Heart right ventricle (tissue), 16 donors: ENCODE measurements at regions not wholly inside any gene's neighbourhood (a gene's known extent, or its start where the extent isn't known, plus 50 kb on each side); places are given as distances from the start of the nearest gene placed in this dataset.
A peak's percentile ranks its signal among the peaks of the same experiment; 100 is the strongest.

ENCODE experiments used
- ATAC-seq, 8 donors: fragments of 200-7000 bp; cut with Tn5 transposase; one replicate each; pipeline ENCODE4 v1.9.1; 2020; ENCODE audit warnings: mild to moderate bottlenecking in 8 of 8, moderate library complexity in 8 of 8, moderate number of reproducible peaks in 1 of 8
- DNase-seq, 2 donors: peaks; one replicate each; pipeline ENCODE4 v3.0.0-alpha.2; 2020
- H3K27ac ChIP-seq, 10 donors: fragments of 200-600 bp; sonication (generic) in 2 of 10; one replicate each; pipeline versions ENCODE4 v1.5.0 to v1.8.0; 2020 to 2022; ENCODE audit warnings: mild to moderate bottlenecking in 3 of 10
- H3K27me3 ChIP-seq, 7 donors: fragments of 200-600 bp; one replicate each; pipeline ENCODE4 v1.8.0; 2021 to 2022; ENCODE audit warnings: mild to moderate bottlenecking in 2 of 7
- H3K36me3 ChIP-seq, 9 donors: fragments of 200-600 bp; sonication (generic) in 1 of 9; one replicate each; pipeline versions ENCODE4 v1.5.0 to v1.8.0; 2020 to 2022; ENCODE audit warnings: mild to moderate bottlenecking in 2 of 9
- H3K4me1 ChIP-seq, 9 donors: fragments of 200-600 bp; sonication (generic) in 1 of 9; one replicate each; pipeline versions ENCODE4 v1.5.0 to v1.8.0; 2020 to 2022; ENCODE audit warnings: mild to moderate bottlenecking in 4 of 9
- H3K4me3 ChIP-seq, 10 donors: fragments of 200-600 bp; sonication (generic) in 2 of 10; one replicate each; pipeline versions ENCODE4 v1.5.0 to v1.8.0; 2020 to 2022; ENCODE audit warnings: mild to moderate bottlenecking in 7 of 10, moderate library complexity in 2 of 10
- H3K9me3 ChIP-seq, 11 donors: fragments of 200-600 bp in 10 of 11; sonication (generic) in 2 of 11; one replicate each; pipeline versions ENCODE4 v1.5.0 to v1.8.0; 2013 to 2022; ENCODE audit warnings: mild to moderate bottlenecking in 2 of 11, control low read depth in 1 of 11, moderate library complexity in 1 of 11
- WGBS, 2 donors: extraction: QIAGEN DNeasy Blood & Tissue Kit; methylation state at CpG; one replicate each; pipeline ENCODE4 v1.1.7; 2013; ENCODE audit warnings: inconsistent platforms in 1 of 2; 5-methylcytosine and 5-hydroxymethylcytosine counted together
- intact Hi-C, 10 donors: fragments of 100-400 bp; cut with DNase I; formaldehyde crosslinking; loops; one replicate each; pipeline versions ENCODE4 v1.11.1 to v1.14.2; 2022
- TF ChIP-seq, protein P1 (sequence below), 9 donors: fragments of 200-600 bp; sonication (generic) in 2 of 9; IDR thresholded peaks; one replicate each; pipeline versions ENCODE4 v1.5.0 to v1.8.0; 2021 to 2022; ENCODE audit warnings: antibody characterized with exemption in 9 of 9, mild to moderate bottlenecking in 5 of 9, moderate library complexity in 1 of 9
- donor health status: Arrhythmogenic right ventricular cardiomyopathy.
- donor health status: ischemic (EF 13 %, LVEDD 7.1; RV severe dilation, severe dysfunction).
- donor health status: healthy with polysubstance abuse.
- donor health status: DM: no; HTN: yes; CAD: no.
- donor health status: DM: no; HTN: no; CAD: no.
- donor health status: ischemic (EF 25% LVEDD 6.9; RV normal size, moderate dysfunction).
- donor health status: ischemic (EF 25% LVEDD 5.7; RV mildly dilated, moderate dysfunction).
- donor health status: healthy.
- donor health status: DM: yes; HTN: yes; CAD: no.
- donor health status: Ischemic cardiomyopathy.
- donor health status: ischemic (EF 35%, LVEDD 5.7; RV mildly dilated, moderate dysfunction).
- donor health status: nonischemic (EF 11% LVEDD 7.7; RV severe dilation, severe dysfunction).
- donor health status: DM: yes; HTN: yes; CAD: no.
- donor health status: PGD.
- donor health status: ischemic (EF 29% LVEDD 5.4; RV normal size, mild dysfunction).
- donor health status: nonischemic (EF 23%, LVEDD 6.1; RV moderate dilation, normal function).

DNA sequence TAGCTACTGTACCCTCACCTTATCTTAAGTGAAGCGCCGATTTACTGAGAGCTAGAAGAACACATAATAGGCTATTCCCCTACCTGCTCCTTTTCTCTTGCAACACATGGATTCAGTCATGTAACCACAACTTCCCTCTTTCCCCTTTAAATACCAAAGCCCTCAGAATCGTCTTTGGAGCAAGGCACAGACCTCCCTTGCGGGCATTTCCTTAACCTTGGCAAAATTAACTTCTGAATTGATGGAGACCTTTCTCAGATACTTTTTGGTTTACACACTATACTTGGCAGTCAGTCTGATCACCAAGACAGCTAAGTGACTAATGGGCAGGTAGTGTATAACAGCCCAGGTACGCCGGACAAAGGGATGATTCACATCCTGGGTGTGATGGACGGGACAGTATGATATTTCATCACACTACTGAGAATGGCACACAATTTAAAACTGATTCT lies 72.7 kb upstream of the SEC61G start:
- H3K9me3 ChIP-seq = peaks cover 0 to 17% (median 0%) of the 10 kb centered on the region in 11 donors
- ATAC-seq = no peak
- H3K4me3 ChIP-seq = no peak overlapping the region
- DNase-seq = no peak
- 83 to 85% methylated on average over 7 of the region's 7 CpGs for WGBS, 2 donors
- no peaks in the 10 kb centered on the region for H3K36me3 ChIP-seq
- intact Hi-C loops = no loop called here
- no peak overlapping the region for H3K27ac ChIP-seq
- TF ChIP-seq, protein P1, sequence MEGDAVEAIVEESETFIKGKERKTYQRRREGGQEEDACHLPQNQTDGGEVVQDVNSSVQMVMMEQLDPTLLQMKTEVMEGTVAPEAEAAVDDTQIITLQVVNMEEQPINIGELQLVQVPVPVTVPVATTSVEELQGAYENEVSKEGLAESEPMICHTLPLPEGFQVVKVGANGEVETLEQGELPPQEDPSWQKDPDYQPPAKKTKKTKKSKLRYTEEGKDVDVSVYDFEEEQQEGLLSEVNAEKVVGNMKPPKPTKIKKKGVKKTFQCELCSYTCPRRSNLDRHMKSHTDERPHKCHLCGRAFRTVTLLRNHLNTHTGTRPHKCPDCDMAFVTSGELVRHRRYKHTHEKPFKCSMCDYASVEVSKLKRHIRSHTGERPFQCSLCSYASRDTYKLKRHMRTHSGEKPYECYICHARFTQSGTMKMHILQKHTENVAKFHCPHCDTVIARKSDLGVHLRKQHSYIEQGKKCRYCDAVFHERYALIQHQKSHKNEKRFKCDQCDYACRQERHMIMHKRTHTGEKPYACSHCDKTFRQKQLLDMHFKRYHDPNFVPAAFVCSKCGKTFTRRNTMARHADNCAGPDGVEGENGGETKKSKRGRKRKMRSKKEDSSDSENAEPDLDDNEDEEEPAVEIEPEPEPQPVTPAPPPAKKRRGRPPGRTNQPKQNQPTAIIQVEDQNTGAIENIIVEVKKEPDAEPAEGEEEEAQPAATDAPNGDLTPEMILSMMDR (IDR thresholded peaks at IDR 0.05) = no peak
- peaks cover 0 to 4% (median 0%) of the 10 kb centered on the region in 9 donors for H3K4me1 ChIP-seq
- H3K27me3 ChIP-seq = no peaks in the 10 kb centered on the region

DNA sequence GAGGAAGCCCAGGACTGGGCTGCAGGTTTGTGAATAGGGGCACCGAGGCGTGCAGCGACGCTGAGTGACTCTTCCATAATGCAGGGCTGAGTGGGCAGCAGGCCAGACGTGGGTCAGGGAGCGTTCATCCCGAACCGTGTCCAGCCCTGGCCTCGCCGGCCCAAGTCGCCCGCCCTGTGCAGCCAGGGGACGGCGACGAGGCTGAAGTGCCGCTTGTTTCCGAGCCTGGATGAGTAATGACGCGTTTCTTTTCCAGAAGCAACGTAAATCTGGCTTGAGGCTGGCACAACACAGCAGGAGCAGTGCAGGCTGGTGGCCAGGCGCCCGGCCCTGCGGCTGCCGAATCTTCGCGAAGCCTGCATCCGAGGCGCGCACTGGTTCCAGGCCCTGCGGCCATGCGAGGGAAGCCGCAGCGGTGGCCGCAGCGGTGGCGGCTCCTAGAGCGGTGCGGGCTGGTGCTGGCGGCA lies 74.0 kb upstream of the SEC61G start:
- Histone ChIP-seq H3K4me1 (peaks cover 0 to 17% (median 7%) of the 10 kb centered on the region in 9 donors), H3K36me3 (no peaks in the 10 kb centered on the region), H3K27me3 (no peaks in the 10 kb centered on the region), H3K4me3 (no peak overlapping the region), H3K27ac (no peak overlapping the region), H3K9me3 (peaks cover 0 to 7% (median 0%) of the 10 kb centered on the region in 11 donors)
- WGBS, 2 donors = 88 to 95% methylated on average over 39 of the region's 39 CpGs
- TF ChIP-seq, protein P1 (IDR thresholded peaks at IDR 0.05) = no peak
- ATAC-seq = no peak
- intact Hi-C loops = no loop called here
- DNase-seq = no peak

- no peaks in the 10 kb centered on the region for H3K36me3 ChIP-seq
- H3K27ac ChIP-seq = peak overlapping the region in 9 of 10 donors; percentile 41 to 86 (median 69)
- DNase-seq (peak in 1 of 2 donors; percentile 44), ATAC-seq (peak; percentile 44 to 78 (median 68))
- TF ChIP-seq, protein P1 (IDR thresholded peaks at IDR 0.05) = no peak
- peaks cover 3 to 46% (median 21%) of the 10 kb centered on the region in 9 donors for H3K4me1 ChIP-seq
- WGBS, 2 donors = 71 to 83% methylated on average over 7 of the region's 7 CpGs
- no peak overlapping the region for H3K4me3 ChIP-seq
- intact Hi-C loops = loop anchor here in 5 of 10 donors (5.0 kb wide), 4 partner anchors 40 to 65 kb away; no protein-coding TSS in a partner anchor
- no peaks in the 10 kb centered on the region for H3K27me3 ChIP-seq
- H3K9me3 ChIP-seq = no peaks in the 10 kb centered on the region
Observed at GRCh38 chr7:54837168-54837567, 78.2 kb upstream of the SEC61G start.

- WGBS, 2 donors = 84 to 93% methylated on average over 7 of the region's 7 CpGs
- Histone ChIP-seq H3K27me3 (no peaks in the 10 kb centered on the region), H3K36me3 (no peaks in the 10 kb centered on the region), H3K4me3 (no peak overlapping the region), H3K27ac (peak overlapping the region in 8 of 10 donors; percentile 28 to 86 (median 55)), H3K4me1 (peaks cover 3 to 51% (median 21%) of the 10 kb centered on the region in 9 donors), H3K9me3 (no peaks in the 10 kb centered on the region)
- TF ChIP-seq, protein P1 (IDR thresholded peaks at IDR 0.05) = no peak
- no peak for DNase-seq
- no peak for ATAC-seq
- intact Hi-C loops = loop anchor here in 7 of 10 donors (2.0 to 5.0 kb wide), 5 partner anchors 40 to 65 kb away; no protein-coding TSS in a partner anchor
Observed at GRCh38 chr7:54837761-54838160, 78.8 kb upstream of the SEC61G start.
